HG02763 (cell line): ENCODE measurements at regions not wholly inside any gene's neighbourhood (a gene's known extent, or its start where the extent isn't known, plus 50 kb on each side); places are given as distances from the start of the nearest gene placed in this dataset.

ENCODE experiments used
- ATAC-seq: cut with Tn5 transposase; IDR thresholded peaks from one replicate; pipeline ENCODE4 v1.9.1; 2021; ENCODE audit warnings: mild to moderate bottlenecking, moderate library complexity; ENCODE audit not compliant: unreplicated experiment

GRCh38 chr18:26705757-26706156 is 157.4 kb upstream of the KCTD1 start:
- ATAC-seq, result no peak

GRCh38 chr18:26703170-26703930 is 155.0 kb upstream of the KCTD1 start:
- ATAC-seq, result no peak

- no peak for ATAC-seq
Observed at GRCh38 chr18:26702086-26702485, 153.7 kb upstream of the KCTD1 start.

GRCh38 chr18:26700728-26701127 is 152.4 kb upstream of the KCTD1 start:
- ATAC-seq, result no peak

GRCh38 chr18:26700201-26700600 is 151.8 kb upstream of the KCTD1 start:
- no peak for ATAC-seq

GRCh38 chr18:26697186-26697884 is 149.0 kb upstream of the KCTD1 start:
- no peak for ATAC-seq

- ATAC-seq, result no peak
Observed at GRCh38 chr18:26696786-26697185, 148.4 kb upstream of the KCTD1 start.

GRCh38 chr18:26696308-26696707 is 148.0 kb upstream of the KCTD1 start:
- no peak for ATAC-seq

GRCh38 chr18:26689226-26689879 is 141.0 kb upstream of the KCTD1 start:
- no peak for ATAC-seq

GRCh38 chr18:26686532-26686931 is 138.2 kb upstream of the KCTD1 start:
- no peak for ATAC-seq

- ATAC-seq, result no peak
Observed at GRCh38 chr18:26685438-26686157, 137.2 kb upstream of the KCTD1 start.

- ATAC-seq, result no peak
Observed at GRCh38 chr18:26677957-26678356, 129.6 kb upstream of the KCTD1 start.

GRCh38 chr18:26667046-26667445 is 118.7 kb upstream of the KCTD1 start:
- no peak for ATAC-seq

GRCh38 chr18:26662996-26663395 is 114.6 kb upstream of the KCTD1 start:
- ATAC-seq, result no peak

GRCh38 chr18:26657631-26658581 is 109.6 kb upstream of the KCTD1 start:
- no peak for ATAC-seq

GRCh38 chr18:26656944-26657536 is 108.7 kb upstream of the KCTD1 start:
- ATAC-seq, result peak; percentile 63

GRCh38 chr18:26656431-26656943 is 108.1 kb upstream of the KCTD1 start:
- peak; percentile 29 for ATAC-seq

GRCh38 chr18:26655525-26656430 is 107.4 kb upstream of the KCTD1 start:
- no peak for ATAC-seq
